ENCODE measurements at regions not wholly inside any gene's neighbourhood (a gene's known extent, or its start where the extent isn't known, plus 50 kb on each side); places are given as distances from the start of the nearest gene placed in this dataset.

DNA sequence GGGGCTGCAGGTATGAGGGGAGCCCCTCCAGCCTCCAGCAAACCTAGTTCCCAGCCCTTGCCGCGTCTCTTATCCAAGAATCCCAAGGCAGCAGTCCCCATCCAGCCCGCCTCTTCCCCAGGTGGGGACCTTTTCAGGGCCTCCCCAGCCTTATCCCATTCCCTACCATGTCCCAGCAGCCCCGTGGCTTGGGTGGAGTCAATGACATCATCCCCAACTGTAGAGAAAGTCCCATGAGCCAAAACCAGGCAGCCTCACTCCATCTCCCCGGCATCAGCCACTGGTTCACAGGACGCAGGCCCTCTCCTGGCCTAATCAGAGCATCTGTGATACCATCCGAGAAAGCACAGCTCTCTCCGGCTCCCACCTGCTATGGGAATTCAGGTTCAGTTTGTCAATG is 131.0 kb downstream of the NCOR2 start:
- TF ChIP-seq REST (IDR thresholded peaks at IDR 0.05; ENCODE audit: insufficient replicate concordance, low read depth) = no peak
- no peak for TF ChIP-seq CTCF (IDR thresholded peaks at IDR 0.05; ENCODE audit: insufficient read depth, low read length)
- TF ChIP-seq POLR2AphosphoS5 (IDR thresholded peaks at IDR 0.05; ENCODE audit: low read depth) = no peak
- no peak for TF ChIP-seq GABPA (IDR thresholded peaks at IDR 0.05; ENCODE audit: low read depth)
- no peak for TF ChIP-seq SPI1 (IDR thresholded peaks at IDR 0.05; ENCODE audit: borderline replicate concordance, low read depth)

All from HL-60 (cell line).